Loucy (cell line): ENCODE measurements at regions not wholly inside any gene's neighbourhood (a gene's known extent, or its start where the extent isn't known, plus 50 kb on each side); places are given as distances from the start of the nearest gene placed in this dataset.

Experiments
- H2AFZ ChIP-seq: fragments of 200-600 bp; sonication (generic); 2 replicates; pipeline ENCODE4 v1.6.0; 2016; ENCODE audit warnings: antibody characterized with exemption, mild to moderate bottlenecking, low read length, moderate library complexity
- H3F3A ChIP-seq: fragments of 200-600 bp; 2 replicates; pipeline ENCODE4 v1.6.0; 2016; ENCODE audit warnings: antibody characterized with exemption, low read depth, mild to moderate bottlenecking
- H3K27me3 ChIP-seq: fragments of 200-600 bp; sonication (generic); 2 replicates; pipeline ENCODE4 v1.6.1; 2014; ENCODE audit warnings: low read length, mild to moderate bottlenecking; ENCODE audit not compliant: insufficient read depth, poor library complexity, severe bottlenecking
- H3K36me3 ChIP-seq: fragments of 200-600 bp; sonication (generic); 2 replicates; pipeline ENCODE4 v1.6.1; 2016; ENCODE audit warnings: low read length; ENCODE audit not compliant: insufficient read depth
- H3K4me1 ChIP-seq: fragments of 200-600 bp; sonication (generic); 2 replicates; pipeline ENCODE4 v1.5.1; 2014; ENCODE audit warnings: low read length, mild to moderate bottlenecking; ENCODE audit not compliant: insufficient read depth, poor library complexity, severe bottlenecking
- H3K4me2 ChIP-seq: fragments of 200-600 bp; sonication (generic); 2 replicates; pipeline ENCODE4 v1.6.0; 2014; ENCODE audit warnings: antibody characterized with exemption, low read length, low read depth, mild to moderate bottlenecking; ENCODE audit not compliant: poor library complexity, severe bottlenecking
- H3K4me3 ChIP-seq: fragments of 200-600 bp; sonication (generic); 2 replicates; pipeline ENCODE4 v1.5.1; 2014; ENCODE audit warnings: low read length, mild to moderate bottlenecking, mixed read lengths; ENCODE audit not compliant: poor library complexity, severe bottlenecking
- H3K79me2 ChIP-seq: fragments of 200-600 bp; sonication (generic); 2 replicates; pipeline ENCODE4 v1.6.1; 2014; ENCODE audit warnings: low read length; ENCODE audit not compliant: insufficient read depth
- H3K9ac ChIP-seq: fragments of 200-600 bp; sonication (generic); 2 replicates; pipeline ENCODE4 v1.6.0; 2014; ENCODE audit warnings: mild to moderate bottlenecking, low read depth, low read length, moderate library complexity; ENCODE audit not compliant: poor library complexity, severe bottlenecking
- H3K9me2 ChIP-seq: fragments of 200-600 bp; sonication (generic); replicated peaks from 2 replicates; pipeline ENCODE4 v1.6.1; 2016; ENCODE audit warnings: low read depth, low read length, mixed read lengths
- H3K9me3 ChIP-seq: fragments of 200-600 bp; sonication (generic); 2 replicates; pipeline ENCODE4 v1.6.1; 2014; ENCODE audit warnings: mild to moderate bottlenecking, antibody characterized with exemption, low read length, low read depth; ENCODE audit not compliant: insufficient read depth
- H4K20me1 ChIP-seq: fragments of 200-600 bp; sonication (generic); 2 replicates; pipeline ENCODE4 v1.6.0; 2014; ENCODE audit warnings: antibody characterized with exemption, low read length, mild to moderate bottlenecking; ENCODE audit not compliant: insufficient read depth, poor library complexity, severe bottlenecking
- EZH2phosphoT487 ChIP-seq: fragments of 200-600 bp; IDR thresholded peaks from 2 replicates; pipeline ENCODE4 v1.6.1; 2018; ENCODE audit warnings: antibody characterized with exemption, mild to moderate bottlenecking, moderate library complexity, borderline replicate concordance
- TF ChIP-seq, protein P1 (sequence below): fragments of 200-600 bp; sonication (generic); conservative IDR thresholded peaks from 2 replicates; pipeline ENCODE4 v1.5.1; 2014; ENCODE audit warnings: mild to moderate bottlenecking, antibody characterized with exemption, low read length

DNA sequence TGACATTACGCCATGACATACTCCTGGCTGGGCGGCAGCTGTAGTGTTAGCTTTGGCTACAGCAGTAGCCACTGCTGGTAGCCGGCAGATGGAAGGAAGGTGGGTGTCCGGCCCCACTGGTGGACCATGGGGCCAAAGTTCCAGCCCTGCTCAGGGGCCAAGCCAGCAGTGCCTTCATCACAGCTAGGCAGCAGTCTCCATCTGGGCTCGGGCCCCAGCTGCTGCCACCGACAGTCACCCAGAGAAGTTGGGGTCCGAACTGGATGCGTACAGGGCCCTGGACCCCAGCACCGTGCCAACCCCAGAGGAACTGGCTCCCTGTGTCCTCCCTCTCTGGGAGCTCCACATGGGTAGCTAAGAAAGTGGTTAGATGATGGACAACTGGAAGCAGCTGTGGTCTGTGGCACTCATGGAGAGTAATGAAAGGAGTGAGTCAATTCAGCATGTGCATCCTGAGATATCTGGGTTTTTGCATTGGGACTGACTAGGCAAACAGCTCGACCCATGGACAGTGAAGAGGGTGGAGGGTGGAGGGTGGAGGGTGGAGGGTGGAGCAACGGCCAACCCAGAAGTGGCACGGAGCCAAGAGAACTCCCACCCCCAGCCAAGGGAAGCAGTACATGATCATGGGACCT lies 366.6 kb upstream of the GRIA3 start:
- Histone ChIP-seq H3K27me3 (no peaks in the 10 kb centered on the region), H2AFZ (no peak overlapping the region), H3K4me3 (no peak overlapping the region), H3K9me3 (no peaks in the 10 kb centered on the region), H3K79me2 (no peaks in the 10 kb centered on the region), H3K4me2 (no peak overlapping the region), H3F3A (no peaks in the 10 kb centered on the region), H3K36me3 (no peaks in the 10 kb centered on the region), H3K9me2 (no peaks in the 10 kb centered on the region), H3K4me1 (no peaks in the 10 kb centered on the region), H4K20me1 (no peaks in the 10 kb centered on the region), H3K9ac (no peak overlapping the region)
- TF ChIP-seq EZH2phosphoT487 = no peak
- TF ChIP-seq, protein P1, sequence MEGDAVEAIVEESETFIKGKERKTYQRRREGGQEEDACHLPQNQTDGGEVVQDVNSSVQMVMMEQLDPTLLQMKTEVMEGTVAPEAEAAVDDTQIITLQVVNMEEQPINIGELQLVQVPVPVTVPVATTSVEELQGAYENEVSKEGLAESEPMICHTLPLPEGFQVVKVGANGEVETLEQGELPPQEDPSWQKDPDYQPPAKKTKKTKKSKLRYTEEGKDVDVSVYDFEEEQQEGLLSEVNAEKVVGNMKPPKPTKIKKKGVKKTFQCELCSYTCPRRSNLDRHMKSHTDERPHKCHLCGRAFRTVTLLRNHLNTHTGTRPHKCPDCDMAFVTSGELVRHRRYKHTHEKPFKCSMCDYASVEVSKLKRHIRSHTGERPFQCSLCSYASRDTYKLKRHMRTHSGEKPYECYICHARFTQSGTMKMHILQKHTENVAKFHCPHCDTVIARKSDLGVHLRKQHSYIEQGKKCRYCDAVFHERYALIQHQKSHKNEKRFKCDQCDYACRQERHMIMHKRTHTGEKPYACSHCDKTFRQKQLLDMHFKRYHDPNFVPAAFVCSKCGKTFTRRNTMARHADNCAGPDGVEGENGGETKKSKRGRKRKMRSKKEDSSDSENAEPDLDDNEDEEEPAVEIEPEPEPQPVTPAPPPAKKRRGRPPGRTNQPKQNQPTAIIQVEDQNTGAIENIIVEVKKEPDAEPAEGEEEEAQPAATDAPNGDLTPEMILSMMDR = no peak

DNA sequence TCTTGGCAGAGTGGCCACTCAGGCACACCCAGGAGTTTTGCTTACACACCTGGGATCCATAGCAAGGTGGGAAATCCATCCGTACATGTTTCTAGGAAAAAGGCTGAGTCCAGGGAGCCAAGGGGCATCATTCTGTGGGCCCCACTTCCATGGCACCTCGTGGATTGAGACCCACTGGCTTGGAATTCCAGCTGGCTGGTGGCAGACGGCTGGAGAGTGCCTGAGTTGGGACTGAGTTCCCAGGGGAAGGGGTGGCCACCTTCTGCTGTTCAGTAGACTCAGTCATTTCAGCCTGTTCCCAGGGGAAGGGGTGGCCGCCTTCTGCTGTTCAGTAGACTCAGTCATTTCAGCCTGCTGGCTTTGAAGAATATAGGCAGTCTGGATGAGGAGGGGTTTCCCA lies 366.0 kb upstream of the GRIA3 start:
- Histone ChIP-seq H3K36me3 (no peaks in the 10 kb centered on the region), H3K4me3 (no peak overlapping the region), H2AFZ (no peak overlapping the region), H3K9me3 (no peaks in the 10 kb centered on the region), H3K27me3 (no peaks in the 10 kb centered on the region), H3K9ac (no peak overlapping the region), H4K20me1 (no peaks in the 10 kb centered on the region), H3K79me2 (no peaks in the 10 kb centered on the region), H3K9me2 (no peaks in the 10 kb centered on the region), H3F3A (no peaks in the 10 kb centered on the region), H3K4me2 (no peak overlapping the region), H3K4me1 (no peaks in the 10 kb centered on the region)
- no peak for TF ChIP-seq EZH2phosphoT487
- TF ChIP-seq, protein P1 = no peak

DNA sequence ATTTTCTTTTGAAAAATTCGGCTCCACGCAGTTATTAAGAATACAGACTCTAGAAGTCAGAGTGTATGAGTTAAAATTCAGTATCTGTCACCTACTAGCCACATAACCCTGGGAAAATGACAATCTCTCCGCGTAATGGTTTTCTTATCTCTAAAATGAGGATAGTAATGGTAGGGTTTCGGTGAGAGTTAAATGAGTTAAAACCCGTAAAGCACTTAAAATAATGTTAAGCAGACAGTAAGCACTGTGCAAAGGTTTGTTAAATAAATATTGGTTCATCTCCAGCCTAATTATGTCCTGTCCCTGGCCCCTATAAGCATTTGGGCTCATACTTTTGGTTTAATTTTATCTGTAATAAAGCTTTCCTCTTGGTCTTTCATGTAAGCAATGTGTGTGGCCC lies 350.8 kb upstream of the GRIA3 start:
- Histone ChIP-seq H3K27me3 (no peaks in the 10 kb centered on the region), H3K79me2 (no peaks in the 10 kb centered on the region), H3K4me1 (no peaks in the 10 kb centered on the region), H4K20me1 (no peaks in the 10 kb centered on the region), H3K4me3 (no peak overlapping the region), H3F3A (no peaks in the 10 kb centered on the region), H3K9ac (no peak overlapping the region), H3K9me3 (no peaks in the 10 kb centered on the region), H3K9me2 (no peaks in the 10 kb centered on the region), H3K36me3 (no peaks in the 10 kb centered on the region), H3K4me2 (no peak overlapping the region), H2AFZ (no peak overlapping the region)
- TF ChIP-seq, protein P1 = no peak
- no peak for TF ChIP-seq EZH2phosphoT487
